Transverse colon (tissue), 4 donors: ENCODE measurements at regions not wholly inside any gene's neighbourhood (a gene's known extent, or its start where the extent isn't known, plus 50 kb on each side); places are given as distances from the start of the nearest gene placed in this dataset.

ENCODE experiments used
- EP300 ChIP-seq: sonication (generic); formaldehyde crosslinking; IDR thresholded peaks from one replicate; pipeline ENCODE4 v1.6.1; 2017; ENCODE audit warnings: antibody characterized with exemption, low read depth
- POLR2A ChIP-seq: fragments of 450-650 bp; IDR thresholded peaks from one replicate; pipeline ENCODE4 v1.6.1; 2016; ENCODE audit warnings: antibody characterized with exemption, mild to moderate bottlenecking, moderate library complexity
- POLR2AphosphoS5 ChIP-seq, 3 donors: sonication (generic); formaldehyde crosslinking; IDR thresholded peaks; one replicate each; pipeline ENCODE4 v1.6.1; 2016; ENCODE audit warnings: antibody characterized with exemption in 3 of 3
- TF ChIP-seq, protein P1 (sequence below), 5 experiments: fragments of 200-600 bp in 3 of 5; fragments of 450-650 bp in 2 of 5; sonication (generic) in 3 of 5; IDR thresholded peaks; 1 replicate in 2 of 5; 2 replicates in 3 of 5; pipeline ENCODE4 v1.5.1; 2016 to 2017; ENCODE audit warnings: antibody characterized with exemption in 5 of 5, inconsistent platforms in 3 of 5, mild to moderate bottlenecking in 2 of 5, moderate library complexity in 1 of 5

DNA sequence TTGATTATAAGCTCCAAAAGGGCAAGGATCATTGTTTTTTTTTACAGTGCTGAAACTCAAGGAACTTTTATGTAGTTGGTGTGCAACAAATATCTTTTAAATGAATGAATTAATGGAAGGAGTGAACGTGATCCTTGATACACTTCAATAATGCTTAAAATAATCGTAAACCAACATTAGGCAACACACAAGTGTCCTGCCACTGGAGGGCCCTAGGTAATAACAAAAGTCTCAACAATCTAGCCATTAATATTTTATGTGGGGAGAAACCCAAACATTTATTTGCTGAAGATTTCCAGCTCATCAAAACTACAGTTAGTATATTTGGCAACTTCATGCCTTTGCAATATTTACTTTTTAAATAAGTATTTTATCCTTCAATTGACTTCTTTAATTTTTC lies 309.0 kb upstream of the FBXL7 start:
- TF ChIP-seq POLR2A: no peak
- TF ChIP-seq, protein P1, sequence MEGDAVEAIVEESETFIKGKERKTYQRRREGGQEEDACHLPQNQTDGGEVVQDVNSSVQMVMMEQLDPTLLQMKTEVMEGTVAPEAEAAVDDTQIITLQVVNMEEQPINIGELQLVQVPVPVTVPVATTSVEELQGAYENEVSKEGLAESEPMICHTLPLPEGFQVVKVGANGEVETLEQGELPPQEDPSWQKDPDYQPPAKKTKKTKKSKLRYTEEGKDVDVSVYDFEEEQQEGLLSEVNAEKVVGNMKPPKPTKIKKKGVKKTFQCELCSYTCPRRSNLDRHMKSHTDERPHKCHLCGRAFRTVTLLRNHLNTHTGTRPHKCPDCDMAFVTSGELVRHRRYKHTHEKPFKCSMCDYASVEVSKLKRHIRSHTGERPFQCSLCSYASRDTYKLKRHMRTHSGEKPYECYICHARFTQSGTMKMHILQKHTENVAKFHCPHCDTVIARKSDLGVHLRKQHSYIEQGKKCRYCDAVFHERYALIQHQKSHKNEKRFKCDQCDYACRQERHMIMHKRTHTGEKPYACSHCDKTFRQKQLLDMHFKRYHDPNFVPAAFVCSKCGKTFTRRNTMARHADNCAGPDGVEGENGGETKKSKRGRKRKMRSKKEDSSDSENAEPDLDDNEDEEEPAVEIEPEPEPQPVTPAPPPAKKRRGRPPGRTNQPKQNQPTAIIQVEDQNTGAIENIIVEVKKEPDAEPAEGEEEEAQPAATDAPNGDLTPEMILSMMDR (IDR thresholded peaks at IDR 0.05): no peak
- no peak for TF ChIP-seq POLR2AphosphoS5 (IDR thresholded peaks at IDR 0.05)
- TF ChIP-seq EP300: no peak
